ENCODE measurements at regions not wholly inside any gene's neighbourhood (a gene's known extent, or its start where the extent isn't known, plus 50 kb on each side); places are given as distances from the start of the nearest gene placed in this dataset.

- DNase-seq, result no peak
These were observed 136.3 kb upstream of the MLIP start for GRCh38 chr6:53974941-53975340.

- no peak for DNase-seq
These were observed 135.2 kb upstream of the MLIP start for GRCh38 chr6:53975941-53976615.

- no peak for DNase-seq
These were observed 133.7 kb upstream of the MLIP start for GRCh38 chr6:53977551-53977950.

GRCh38 chr6:53979468-53980067 lies 131.7 kb upstream of the MLIP start:
- peak in 2 of 3 experiments; percentile 30 to 72 for DNase-seq

GRCh38 chr6:53982366-53983050 lies 128.7 kb upstream of the MLIP start:
- no peak for DNase-seq

- no peak for DNase-seq
These were observed 127.9 kb upstream of the MLIP start for GRCh38 chr6:53983301-53983700.

- DNase-seq, result no peak
These were observed 127.1 kb upstream of the MLIP start for GRCh38 chr6:53984163-53984562.

- no peak for DNase-seq
These were observed 126.7 kb upstream of the MLIP start for GRCh38 chr6:53984581-53984980.

GRCh38 chr6:53985366-53985765 lies 125.9 kb upstream of the MLIP start:
- no peak for DNase-seq

GRCh38 chr6:53986165-53986720 lies 125.0 kb upstream of the MLIP start:
- DNase-seq, result peak; percentile 28 to 73 (median 33)

GRCh38 chr6:53986721-53987521 lies 124.3 kb upstream of the MLIP start:
- peak; percentile 16 to 84 (median 50) for DNase-seq

GRCh38 chr6:53987522-53987888 lies 123.7 kb upstream of the MLIP start:
- DNase-seq, result peak in 1 of 3 experiments; percentile 45

GRCh38 chr6:53989504-53989903 lies 121.7 kb upstream of the MLIP start:
- no peak for DNase-seq

- DNase-seq, result no peak
These were observed 118.7 kb upstream of the MLIP start for GRCh38 chr6:53992522-53992921.

GRCh38 chr6:53994201-53994600 lies 117.0 kb upstream of the MLIP start:
- DNase-seq, result no peak

GRCh38 chr6:53995935-53996334 lies 115.3 kb upstream of the MLIP start:
- DNase-seq, result no peak

- no peak for DNase-seq
These were observed 112.9 kb upstream of the MLIP start for GRCh38 chr6:53998303-53998702.

- no peak for DNase-seq
These were observed 112.0 kb upstream of the MLIP start for GRCh38 chr6:53999088-53999755.

GRCh38 chr6:54002116-54002515 lies 109.1 kb upstream of the MLIP start:
- DNase-seq, result no peak

GRCh38 chr6:54003316-54003715 lies 107.9 kb upstream of the MLIP start:
- no peak for DNase-seq

GRCh38 chr6:54008589-54008988 lies 102.7 kb upstream of the MLIP start:
- no peak for DNase-seq

GRCh38 chr6:54009052-54009654 lies 102.1 kb upstream of the MLIP start:
- DNase-seq, result no peak

Data from NCI-H1417 (cell line).